GM21619 (cell line): ENCODE measurements at regions not wholly inside any gene's neighbourhood (a gene's known extent, or its start where the extent isn't known, plus 50 kb on each side); places are given as distances from the start of the nearest gene placed in this dataset.
"Not testable (repeated sequence)": the region's sequence is repeated elsewhere in the genome, so short reads cannot be mapped to it uniquely, and the experiment has no call there.

Experiments used
- ATAC-seq: cut with Tn5 transposase; IDR thresholded peaks from one replicate; pipeline ENCODE4 v1.9.1; 2021; ENCODE audit not compliant: unreplicated experiment

GRCh38 chr6:119980802-119981201 is 631.2 kb upstream of the MAN1A1 start:
- ATAC-seq = no peak

GRCh38 chr6:119979862-119980261 is 630.3 kb upstream of the MAN1A1 start:
- ATAC-seq = no peak

GRCh38 chr6:119978274-119978889 is 628.8 kb upstream of the MAN1A1 start:
- ATAC-seq = peak; percentile 64

- no peak for ATAC-seq
Observed at GRCh38 chr6:119974430-119975159, 625.0 kb upstream of the MAN1A1 start.

GRCh38 chr6:119966484-119966883 is 616.9 kb upstream of the MAN1A1 start:
- no peak for ATAC-seq

- ATAC-seq = no peak
Observed at GRCh38 chr6:119965900-119966299, 616.3 kb upstream of the MAN1A1 start.

- ATAC-seq = no peak
Observed at GRCh38 chr6:119965008-119965407, 615.4 kb upstream of the MAN1A1 start.

- ATAC-seq = no peak
Observed at GRCh38 chr6:119962505-119962904, 612.9 kb upstream of the MAN1A1 start.

GRCh38 chr6:119961450-119961849 is 611.9 kb upstream of the MAN1A1 start:
- ATAC-seq = no peak

- ATAC-seq = no peak
Observed at GRCh38 chr6:119960456-119960855, 610.9 kb upstream of the MAN1A1 start.

- ATAC-seq = no peak
Observed at GRCh38 chr6:119960036-119960435, 610.5 kb upstream of the MAN1A1 start.

- ATAC-seq = no peak
Observed at GRCh38 chr6:119957195-119957594, 607.6 kb upstream of the MAN1A1 start.

- no peak for ATAC-seq
Observed at GRCh38 chr6:119952696-119953095, 603.1 kb upstream of the MAN1A1 start.

GRCh38 chr6:119950681-119951080 is 601.1 kb upstream of the MAN1A1 start:
- ATAC-seq = no peak

GRCh38 chr6:119942078-119942752 is 592.7 kb upstream of the MAN1A1 start:
- no peak for ATAC-seq

GRCh38 chr6:119938752-119939151 is 589.2 kb upstream of the MAN1A1 start:
- no peak for ATAC-seq

GRCh38 chr6:119934816-119935215 is 585.3 kb upstream of the MAN1A1 start:
- no peak for ATAC-seq

- ATAC-seq = no peak
Observed at GRCh38 chr6:119929121-119929520, 579.6 kb upstream of the MAN1A1 start.

GRCh38 chr6:119924888-119925287 is 575.3 kb upstream of the MAN1A1 start:
- not testable (repeated sequence) for ATAC-seq

- no peak for ATAC-seq
Observed at GRCh38 chr6:119922814-119923213, 573.3 kb upstream of the MAN1A1 start.

- no peak for ATAC-seq
Observed at GRCh38 chr6:119921491-119922010, 572.0 kb upstream of the MAN1A1 start.

- ATAC-seq = no peak
Observed at GRCh38 chr6:119917186-119917585, 567.6 kb upstream of the MAN1A1 start.
